HepG2 (cell line): ENCODE measurements at regions not wholly inside any gene's neighbourhood (a gene's known extent, or its start where the extent isn't known, plus 50 kb on each side); places are given as distances from the start of the nearest gene placed in this dataset.

Experiments used
- ATAC-seq: fragments of 200-7000 bp; cut with Tn5 transposase; 3 replicates; pipeline ENCODE4 v1.9.1; 2020; ENCODE audit warnings: mild to moderate bottlenecking, moderate library complexity
- BruUV-seq: library from RNA; stranded (reverse); fragments of 400-500 nt; replicated peaks from 2 replicates; lab custom pipeline; 2021; lab: Mats Ljungman, UMichigan
- CTCF ChIA-PET: fragments of 300-600 bp; formaldehyde crosslinking; extraction: SDS; loops from one replicate; lab custom pipeline; 2021; ENCODE audit warnings: low total read pairs, inconsistent platforms, low intra/inter-chr PET ratio; lab: Yijun Ruan, JAX
- POLR2A ChIA-PET: fragments of 350-600 bp; sonication (Branson Sonifier 250); formaldehyde crosslinking; loops from one replicate; lab custom pipeline; 2020; ENCODE audit warnings: antibody characterized with exemption, inconsistent platforms; lab: Yijun Ruan, JAX
- DNase-seq: peaks from one replicate; pipeline ENCODE4 v3.0.0-alpha.2; 2015; ENCODE audit warnings: low spot score
- FAIRE-seq: peaks from 3 replicates; lab custom pipeline; 2011; peaks lifted over from hg19 to GRCh38; lab: Jason Lieb, UNC
- H2AFZ ChIP-seq: one replicate; pipeline ENCODE4 v1.6.1; 2011; ENCODE audit warnings: low read length, inconsistent platforms
- H3K27ac ChIP-seq: fragments of 300-600 bp; 3 replicates; pipeline ENCODE4 v1.8.0; 2011; ENCODE audit warnings: mixed run types, mild to moderate bottlenecking, mixed read lengths, low read length, inconsistent platforms; ENCODE audit not compliant: insufficient read depth; ENCODE audit errors: extremely low read length
- H3K27me3 ChIP-seq, 2 experiments: fragments of 200-600 bp in 1 of 2; 2 replicates in 1 of 2; 3 replicates in 1 of 2; pipeline versions ENCODE4 v1.6.0 to v1.8.0; 2011; ENCODE audit warnings: low read length in 2 of 2, mild to moderate bottlenecking in 2 of 2, moderate library complexity in 2 of 2, inconsistent platforms in 1 of 2; ENCODE audit not compliant: insufficient read depth in 2 of 2, control insufficient read depth in 1 of 2
- H3K36me3 ChIP-seq, 2 experiments: fragments of 200-600 bp in 1 of 2; replicated peaks in 1 of 2; 2 replicates in 1 of 2; 3 replicates in 1 of 2; pipeline versions ENCODE4 v1.5.1 to v1.8.0; 2011; ENCODE audit warnings: low read length in 2 of 2, inconsistent platforms in 1 of 2; ENCODE audit not compliant: insufficient read depth in 2 of 2, control insufficient read depth in 1 of 2
- H3K4me1 ChIP-seq: 2 replicates; pipeline ENCODE4 v1.5.1; 2012; ENCODE audit warnings: low read length, inconsistent platforms; ENCODE audit not compliant: insufficient read depth
- H3K4me2 ChIP-seq: 2 replicates; pipeline ENCODE4 v1.6.0; 2011; ENCODE audit warnings: low read depth, low read length, inconsistent platforms
- H3K4me3 ChIP-seq, 3 experiments: fragments of 200-600 bp in 1 of 3; sonication (generic), shearing (Covaris generic) in 1 of 3; replicated peaks in 1 of 3; 2 replicates each; pipeline ENCODE4 v1.5.1; 2011 to 2016; ENCODE audit warnings: low read length in 3 of 3, inconsistent platforms in 2 of 3, low read depth in 2 of 3, mild to moderate bottlenecking in 2 of 3, control low read depth in 1 of 3, mixed read lengths in 1 of 3; ENCODE audit not compliant: insufficient read depth in 1 of 3
- H3K79me2 ChIP-seq: one replicate; pipeline ENCODE4 v1.6.1; 2011; ENCODE audit warnings: low read length, inconsistent platforms; ENCODE audit not compliant: insufficient read depth
- H3K9ac ChIP-seq: 2 replicates; pipeline ENCODE4 v1.6.0; 2011; ENCODE audit warnings: mild to moderate bottlenecking, low read depth, low read length, inconsistent platforms; ENCODE audit not compliant: insufficient read depth
- H3K9me3 ChIP-seq: 2 replicates; pipeline ENCODE4 v1.5.1; 2012; ENCODE audit warnings: mild to moderate bottlenecking, low read length
- H4K20me1 ChIP-seq: 2 replicates; pipeline ENCODE4 v1.6.0; 2011; ENCODE audit warnings: inconsistent platforms, mild to moderate bottlenecking, low read length, moderate library complexity; ENCODE audit not compliant: insufficient read depth
- HNRNPH1 ChIP-seq: fragments of 200-400 bp; formaldehyde crosslinking; optimal IDR thresholded peaks from 2 replicates; pipeline ENCODE3; 2017; ENCODE audit warnings: mild to moderate bottlenecking, low read depth, low read length
- NAIF1 ChIP-seq: sonication (generic); formaldehyde crosslinking; IDR thresholded peaks from 2 replicates; pipeline ENCODE4 v1.5.0; 2020; ENCODE audit warnings: mild to moderate bottlenecking, missing genetic modification reagents, borderline replicate concordance
- SCMH1 ChIP-seq: sonication (generic); formaldehyde crosslinking; IDR thresholded peaks from 2 replicates; pipeline ENCODE4 v1.9.0; 2021; ENCODE audit warnings: missing genetic modification reagents, mild to moderate bottlenecking, borderline replicate concordance
- SOX13 ChIP-seq, 3 experiments: fragments of 450-650 bp in 1 of 3; sonication (generic) in 1 of 3; formaldehyde crosslinking in 1 of 3; IDR thresholded peaks in 2 of 3; conservative IDR thresholded peaks in 1 of 3; 2 replicates each; pipeline versions ENCODE4 v1.5.0 to v1.6.1; 2016 to 2020; ENCODE audit warnings: antibody characterized with exemption in 1 of 3, mild to moderate bottlenecking in 1 of 3, missing compliant biosample characterization in 1 of 3, missing genetic modification reagents in 1 of 3, moderate library complexity in 1 of 3
- STAT6 ChIP-seq: sonication (generic); formaldehyde crosslinking; IDR thresholded peaks from 2 replicates; pipeline ENCODE4 v1.4.0; 2020; ENCODE audit warnings: missing genetic modification reagents, mild to moderate bottlenecking, borderline replicate concordance
- TCF7 ChIP-seq: sonication (generic); IDR thresholded peaks from 2 replicates; pipeline ENCODE4 v1.6.1; 2016; ENCODE audit warnings: antibody characterized with exemption, low read depth
- ZBTB33 ChIP-seq: sonication (generic); formaldehyde crosslinking; IDR thresholded peaks from 2 replicates; pipeline ENCODE4 v1.4.0; 2020; ENCODE audit warnings: missing genetic modification reagents
- ZBTB37 ChIP-seq: sonication (generic); formaldehyde crosslinking; IDR thresholded peaks from 2 replicates; pipeline ENCODE4 v1.4.0; 2020; ENCODE audit warnings: mild to moderate bottlenecking, missing genetic modification reagents
- ZNF143 ChIP-seq: sonication (generic); formaldehyde crosslinking; IDR thresholded peaks from 2 replicates; pipeline ENCODE4 v1.4.0; 2020; ENCODE audit warnings: missing genetic modification reagents
- WGBS: methylation state at CpG from one replicate; pipeline ENCODE4 v1.1.6; 2017; ENCODE audit warnings: low lambda C conversion rate; 5-methylcytosine and 5-hydroxymethylcytosine counted together
- in situ Hi-C: cut with HindIII; loops from 2 replicates; pipeline ENCODE4 v1.10.0; 2017; ENCODE audit warnings: low pct_unique_long_range_greater_than_20kb; ENCODE audit not compliant: extremely low pct_ligation_motif_present
- intact Hi-C: fragments of 100-400 bp; cut with micrococcal nuclease; formaldehyde crosslinking; loops from one replicate; pipeline ENCODE4 v1.10.0; 2022; ENCODE audit not compliant: unreplicated experiment
- TF ChIP-seq, protein P1 (sequence below): sonication (generic); formaldehyde crosslinking; IDR thresholded peaks from 2 replicates; pipeline ENCODE4 v1.5.1; 2020; ENCODE audit warnings: missing genetic modification reagents, mild to moderate bottlenecking, borderline replicate concordance
- TF ChIP-seq, protein P2 (sequence below): IDR thresholded peaks from 2 replicates; pipeline ENCODE4 v1.6.1; 2012; ENCODE audit warnings: inconsistent platforms
- TF ChIP-seq, protein P3 (sequence below): sonication (generic); formaldehyde crosslinking; IDR thresholded peaks from 2 replicates; pipeline ENCODE4 v1.4.0; 2020; ENCODE audit warnings: missing genetic modification reagents

GRCh38 chr11:28715726-28716125, 607.5 kb downstream of the METTL15 start:
- CTCF ChIA-PET, result no interaction called here
- WGBS, result 31% methylated on average over 4 of the region's 4 CpGs
- Histone ChIP-seq H3K4me1 (no peaks in the 10 kb centered on the region), H3K27ac (no peak overlapping the region), H3K36me3 (no peaks in the 10 kb centered on the region), H3K4me2 (no peak overlapping the region), H3K9ac (no peak overlapping the region), H3K4me3 (no peak overlapping the region)
- POLR2A ChIA-PET, result no interaction called here
- no peak for ATAC-seq
- TF ChIP-seq TCF7 (no peak), SOX13 (IDR thresholded peaks at IDR 0.05) (no peak), SOX13 (CRISPR knock-in tag; conservative IDR thresholded peaks at IDR 0.05 in 1 of 2, IDR thresholded peaks at IDR 0.05 in 1 of 2) (no peak), STAT6 (CRISPR knock-in tag) (no peak), SCMH1 (CRISPR knock-in tag) (no peak), ZBTB33 (CRISPR knock-in tag) (no peak), HNRNPH1 (no peak), ZNF143 (CRISPR knock-in tag) (no peak), NAIF1 (CRISPR knock-in tag) (no peak), ZBTB37 (CRISPR knock-in tag) (no peak)
- TF ChIP-seq, protein P1, sequence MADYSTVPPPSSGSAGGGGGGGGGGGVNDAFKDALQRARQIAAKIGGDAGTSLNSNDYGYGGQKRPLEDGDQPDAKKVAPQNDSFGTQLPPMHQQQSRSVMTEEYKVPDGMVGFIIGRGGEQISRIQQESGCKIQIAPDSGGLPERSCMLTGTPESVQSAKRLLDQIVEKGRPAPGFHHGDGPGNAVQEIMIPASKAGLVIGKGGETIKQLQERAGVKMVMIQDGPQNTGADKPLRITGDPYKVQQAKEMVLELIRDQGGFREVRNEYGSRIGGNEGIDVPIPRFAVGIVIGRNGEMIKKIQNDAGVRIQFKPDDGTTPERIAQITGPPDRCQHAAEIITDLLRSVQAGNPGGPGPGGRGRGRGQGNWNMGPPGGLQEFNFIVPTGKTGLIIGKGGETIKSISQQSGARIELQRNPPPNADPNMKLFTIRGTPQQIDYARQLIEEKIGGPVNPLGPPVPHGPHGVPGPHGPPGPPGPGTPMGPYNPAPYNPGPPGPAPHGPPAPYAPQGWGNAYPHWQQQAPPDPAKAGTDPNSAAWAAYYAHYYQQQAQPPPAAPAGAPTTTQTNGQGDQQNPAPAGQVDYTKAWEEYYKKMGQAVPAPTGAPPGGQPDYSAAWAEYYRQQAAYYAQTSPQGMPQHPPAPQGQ (CRISPR knock-in tag), result no peak
- TF ChIP-seq, protein P2, sequence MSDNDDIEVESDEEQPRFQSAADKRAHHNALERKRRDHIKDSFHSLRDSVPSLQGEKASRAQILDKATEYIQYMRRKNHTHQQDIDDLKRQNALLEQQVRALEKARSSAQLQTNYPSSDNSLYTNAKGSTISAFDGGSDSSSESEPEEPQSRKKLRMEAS, result no peak
- TF ChIP-seq, protein P3, sequence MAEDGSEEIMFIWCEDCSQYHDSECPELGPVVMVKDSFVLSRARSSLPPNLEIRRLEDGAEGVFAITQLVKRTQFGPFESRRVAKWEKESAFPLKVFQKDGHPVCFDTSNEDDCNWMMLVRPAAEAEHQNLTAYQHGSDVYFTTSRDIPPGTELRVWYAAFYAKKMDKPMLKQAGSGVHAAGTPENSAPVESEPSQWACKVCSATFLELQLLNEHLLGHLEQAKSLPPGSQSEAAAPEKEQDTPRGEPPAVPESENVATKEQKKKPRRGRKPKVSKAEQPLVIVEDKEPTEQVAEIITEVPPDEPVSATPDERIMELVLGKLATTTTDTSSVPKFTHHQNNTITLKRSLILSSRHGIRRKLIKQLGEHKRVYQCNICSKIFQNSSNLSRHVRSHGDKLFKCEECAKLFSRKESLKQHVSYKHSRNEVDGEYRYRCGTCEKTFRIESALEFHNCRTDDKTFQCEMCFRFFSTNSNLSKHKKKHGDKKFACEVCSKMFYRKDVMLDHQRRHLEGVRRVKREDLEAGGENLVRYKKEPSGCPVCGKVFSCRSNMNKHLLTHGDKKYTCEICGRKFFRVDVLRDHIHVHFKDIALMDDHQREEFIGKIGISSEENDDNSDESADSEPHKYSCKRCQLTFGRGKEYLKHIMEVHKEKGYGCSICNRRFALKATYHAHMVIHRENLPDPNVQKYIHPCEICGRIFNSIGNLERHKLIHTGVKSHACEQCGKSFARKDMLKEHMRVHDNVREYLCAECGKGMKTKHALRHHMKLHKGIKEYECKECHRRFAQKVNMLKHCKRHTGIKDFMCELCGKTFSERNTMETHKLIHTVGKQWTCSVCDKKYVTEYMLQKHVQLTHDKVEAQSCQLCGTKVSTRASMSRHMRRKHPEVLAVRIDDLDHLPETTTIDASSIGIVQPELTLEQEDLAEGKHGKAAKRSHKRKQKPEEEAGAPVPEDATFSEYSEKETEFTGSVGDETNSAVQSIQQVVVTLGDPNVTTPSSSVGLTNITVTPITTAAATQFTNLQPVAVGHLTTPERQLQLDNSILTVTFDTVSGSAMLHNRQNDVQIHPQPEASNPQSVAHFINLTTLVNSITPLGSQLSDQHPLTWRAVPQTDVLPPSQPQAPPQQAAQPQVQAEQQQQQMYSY (CRISPR knock-in tag), result no peak
- TF ChIP-seq, all 625 proteins: peak for 0
- in situ Hi-C loops (no loop called here), intact Hi-C loops (no loop called here)
- DNase-seq (no peak), FAIRE-seq (no peak)
- H3K27me3 ChIP-seq, result no peaks in the 10 kb centered on the region
- H2AFZ ChIP-seq, result no peak overlapping the region
- no peaks in the 10 kb centered on the region for H3K79me2 ChIP-seq
- no TSS peak for BruUV-seq
- no peaks in the 10 kb centered on the region for H4K20me1 ChIP-seq
- no peaks in the 10 kb centered on the region for H3K9me3 ChIP-seq
